ENCODE measurements at regions not wholly inside any gene's neighbourhood (a gene's known extent, or its start where the extent isn't known, plus 50 kb on each side); places are given as distances from the start of the nearest gene placed in this dataset.

DNA sequence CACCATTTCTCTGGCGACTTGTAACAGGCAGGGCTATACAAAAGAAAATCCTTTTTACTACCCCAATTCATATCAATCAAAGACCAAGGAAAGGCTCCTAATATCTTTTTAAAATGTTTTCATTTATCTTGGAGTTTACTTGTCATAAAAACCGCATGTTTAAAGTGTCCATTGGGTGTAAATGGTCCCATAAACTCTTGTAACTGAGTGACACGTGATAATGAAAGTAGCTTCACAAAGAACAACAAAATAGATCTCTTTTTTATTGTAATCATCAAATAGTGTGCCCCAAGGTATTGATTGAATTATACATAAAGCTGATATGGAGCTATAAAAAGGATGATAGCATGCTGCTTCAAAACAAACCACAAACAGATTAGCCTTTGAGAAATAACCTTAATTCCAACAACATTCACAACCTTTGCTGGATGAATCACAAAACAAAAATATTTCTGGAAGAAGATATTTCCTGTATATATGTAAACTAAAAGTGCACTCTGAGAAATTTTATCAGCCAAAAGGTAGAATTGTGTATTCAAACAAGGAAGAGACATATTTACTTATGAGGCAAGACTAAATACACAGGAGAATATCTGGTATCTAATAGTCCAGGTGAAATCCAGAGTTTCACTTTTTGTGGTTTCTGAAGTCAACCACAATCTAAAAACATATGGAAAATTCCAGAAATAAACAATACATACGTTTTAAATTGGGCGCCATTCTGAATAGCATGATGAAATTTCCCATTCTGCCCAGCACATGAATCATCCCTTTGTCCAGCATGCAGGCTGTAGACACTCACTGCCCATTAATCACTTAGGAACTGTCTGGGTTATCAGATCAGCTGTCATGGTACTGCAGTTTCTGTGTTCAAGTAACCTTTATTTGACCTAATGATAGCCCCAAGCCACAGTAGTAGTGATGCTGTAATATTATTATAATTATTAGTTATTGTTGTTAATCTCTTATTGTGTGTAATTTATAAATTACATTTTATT lies 237.5 kb downstream of the PIK3C3 start:
- TF ChIP-seq, protein P1, sequence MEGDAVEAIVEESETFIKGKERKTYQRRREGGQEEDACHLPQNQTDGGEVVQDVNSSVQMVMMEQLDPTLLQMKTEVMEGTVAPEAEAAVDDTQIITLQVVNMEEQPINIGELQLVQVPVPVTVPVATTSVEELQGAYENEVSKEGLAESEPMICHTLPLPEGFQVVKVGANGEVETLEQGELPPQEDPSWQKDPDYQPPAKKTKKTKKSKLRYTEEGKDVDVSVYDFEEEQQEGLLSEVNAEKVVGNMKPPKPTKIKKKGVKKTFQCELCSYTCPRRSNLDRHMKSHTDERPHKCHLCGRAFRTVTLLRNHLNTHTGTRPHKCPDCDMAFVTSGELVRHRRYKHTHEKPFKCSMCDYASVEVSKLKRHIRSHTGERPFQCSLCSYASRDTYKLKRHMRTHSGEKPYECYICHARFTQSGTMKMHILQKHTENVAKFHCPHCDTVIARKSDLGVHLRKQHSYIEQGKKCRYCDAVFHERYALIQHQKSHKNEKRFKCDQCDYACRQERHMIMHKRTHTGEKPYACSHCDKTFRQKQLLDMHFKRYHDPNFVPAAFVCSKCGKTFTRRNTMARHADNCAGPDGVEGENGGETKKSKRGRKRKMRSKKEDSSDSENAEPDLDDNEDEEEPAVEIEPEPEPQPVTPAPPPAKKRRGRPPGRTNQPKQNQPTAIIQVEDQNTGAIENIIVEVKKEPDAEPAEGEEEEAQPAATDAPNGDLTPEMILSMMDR (IDR thresholded peaks at IDR 0.05), result no peak
- no peak for TF ChIP-seq POLR2AphosphoS5 (IDR thresholded peaks at IDR 0.05)

Measured in breast epithelium (tissue), 3 donors.